ENCODE measurements at regions not wholly inside any gene's neighbourhood (a gene's known extent, or its start where the extent isn't known, plus 50 kb on each side); places are given as distances from the start of the nearest gene placed in this dataset.

DNA sequence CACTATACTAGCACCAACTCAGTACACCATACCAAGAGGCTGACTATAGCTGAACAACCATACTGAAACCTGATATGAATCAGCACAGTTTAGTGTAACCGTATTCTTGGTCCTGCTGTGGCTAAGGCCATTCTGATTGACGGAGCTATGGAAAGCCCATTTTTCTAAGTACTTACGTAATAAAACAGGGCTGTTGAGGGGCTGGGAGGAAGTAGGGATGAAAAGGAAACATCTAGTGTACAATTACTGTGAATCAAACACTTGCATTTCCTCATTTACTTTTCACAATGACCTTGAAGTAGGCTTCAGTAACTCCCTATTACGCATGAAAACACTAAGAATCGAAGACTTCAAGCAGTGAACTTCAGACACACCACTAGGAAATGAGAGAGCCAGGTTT, 198.2 kb downstream of the BTG1 start:
- H3K9me2 ChIP-seq (ENCODE audit: low read depth, low read length), result no peaks in the 10 kb centered on the region
- no peak overlapping the region for H3K4me2 ChIP-seq (ENCODE audit: low read length)
- H2AFZ ChIP-seq (ENCODE audit: low read length), result no peak overlapping the region
- H3K4me1 ChIP-seq (ENCODE audit: insufficient read depth, low read length, severe bottlenecking), result no peaks in the 10 kb centered on the region
- no peak overlapping the region for H3K4me3 ChIP-seq (ENCODE audit: low read depth, low read length, poor library complexity, severe bottlenecking)
- TF ChIP-seq EZH2 (IDR thresholded peaks at IDR 0.05; ENCODE audit: borderline replicate concordance, low read length) (no peak), CTCF (IDR thresholded peaks at IDR 0.05; ENCODE audit: low read length) (no peak)
- H3K36me3 ChIP-seq (ENCODE audit: insufficient read depth, low read length), result no peaks in the 10 kb centered on the region
- H3K27ac ChIP-seq (ENCODE audit: low read depth, low read length, poor library complexity, severe bottlenecking), result no peak overlapping the region
- H3F3A ChIP-seq (ENCODE audit: insufficient read depth, low read length), result no peaks in the 10 kb centered on the region
- H3K79me2 ChIP-seq (ENCODE audit: insufficient read depth, low read length), result no peaks in the 10 kb centered on the region
- no peaks in the 10 kb centered on the region for H4K20me1 ChIP-seq (ENCODE audit: insufficient read depth, low read length)
- no peaks in the 10 kb centered on the region for H3K9me3 ChIP-seq (ENCODE audit: low read length)
- H3K9ac ChIP-seq (ENCODE audit: low read length), result no peak overlapping the region
- no peaks in the 10 kb centered on the region for H3K27me3 ChIP-seq (ENCODE audit: insufficient read depth, low read length)

DNA sequence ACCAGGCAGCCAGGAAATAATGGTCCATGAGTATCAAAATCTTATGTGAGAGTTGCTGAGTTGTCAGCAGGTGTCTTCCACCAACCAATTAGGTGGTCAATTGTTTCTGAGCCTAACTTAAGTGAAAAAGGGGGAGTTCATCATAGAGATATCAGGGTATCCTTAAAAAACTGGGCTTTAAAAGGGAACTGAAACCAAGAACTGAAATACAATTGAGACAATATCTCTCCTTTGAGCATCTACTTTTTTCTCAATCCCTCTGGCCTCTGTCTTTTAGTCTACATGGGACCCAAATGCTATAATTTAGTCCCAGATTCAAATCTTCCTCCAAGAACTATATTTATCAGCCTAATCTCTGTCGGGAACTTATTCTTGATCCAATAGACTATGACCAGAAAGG, 201.0 kb downstream of the BTG1 start:
- no peak overlapping the region for H2AFZ ChIP-seq (ENCODE audit: low read length)
- H3K9me2 ChIP-seq (ENCODE audit: low read depth, low read length), result no peaks in the 10 kb centered on the region
- H3F3A ChIP-seq (ENCODE audit: insufficient read depth, low read length), result no peaks in the 10 kb centered on the region
- H3K4me1 ChIP-seq (ENCODE audit: insufficient read depth, low read length, severe bottlenecking), result no peaks in the 10 kb centered on the region
- no peaks in the 10 kb centered on the region for H3K9me3 ChIP-seq (ENCODE audit: low read length)
- no peak overlapping the region for H3K27ac ChIP-seq (ENCODE audit: low read depth, low read length, poor library complexity, severe bottlenecking)
- no peak for TF ChIP-seq EZH2 (IDR thresholded peaks at IDR 0.05; ENCODE audit: borderline replicate concordance, low read length)
- TF ChIP-seq CTCF (IDR thresholded peaks at IDR 0.05; ENCODE audit: low read length), result no peak
- H3K27me3 ChIP-seq (ENCODE audit: insufficient read depth, low read length), result no peaks in the 10 kb centered on the region
- H3K79me2 ChIP-seq (ENCODE audit: insufficient read depth, low read length), result no peaks in the 10 kb centered on the region
- H3K4me2 ChIP-seq (ENCODE audit: low read length), result no peak overlapping the region
- no peak overlapping the region for H3K9ac ChIP-seq (ENCODE audit: low read length)
- no peak overlapping the region for H3K4me3 ChIP-seq (ENCODE audit: low read depth, low read length, poor library complexity, severe bottlenecking)
- H3K36me3 ChIP-seq (ENCODE audit: insufficient read depth, low read length), result no peaks in the 10 kb centered on the region
- no peaks in the 10 kb centered on the region for H4K20me1 ChIP-seq (ENCODE audit: insufficient read depth, low read length)

DNA sequence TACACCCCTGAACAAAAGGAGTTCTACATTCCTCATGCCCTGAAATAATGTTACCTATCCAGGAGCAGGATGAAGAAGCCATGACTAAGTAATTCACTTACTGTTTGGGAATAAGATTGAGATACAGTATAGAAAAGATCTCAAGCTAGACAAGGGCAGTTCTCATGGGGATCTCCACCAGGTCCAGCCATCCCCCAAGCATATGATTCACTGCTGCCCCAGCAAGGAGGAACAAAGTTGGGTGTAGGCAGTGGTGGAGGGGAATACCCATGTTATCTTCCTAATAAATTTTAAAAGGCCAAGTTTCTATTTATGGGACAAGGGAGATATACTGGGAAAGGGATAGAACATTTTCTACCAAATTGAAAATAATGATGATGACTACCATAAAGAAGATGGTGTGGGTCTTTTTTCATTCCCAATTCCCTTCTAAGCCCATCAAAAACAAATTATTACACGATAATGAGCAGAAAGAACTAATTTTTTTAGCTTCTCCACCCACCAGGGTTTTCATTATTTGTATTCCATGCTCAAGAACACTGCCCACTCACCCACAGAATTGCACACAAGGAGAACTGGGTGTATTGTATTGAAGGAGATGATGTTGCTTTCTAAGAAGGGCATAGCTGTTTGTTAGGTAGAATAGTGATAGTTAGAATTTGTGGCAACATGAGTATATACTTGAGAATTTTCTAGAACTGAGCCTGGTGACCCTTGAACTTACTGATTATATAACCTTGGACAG, 204.6 kb downstream of the BTG1 start:
- no peaks in the 10 kb centered on the region for H3F3A ChIP-seq (ENCODE audit: insufficient read depth, low read length)
- TF ChIP-seq EZH2 (IDR thresholded peaks at IDR 0.05; ENCODE audit: borderline replicate concordance, low read length), result no peak
- TF ChIP-seq CTCF (IDR thresholded peaks at IDR 0.05; ENCODE audit: low read length), result no peak

More for the DNA sequence above, 204.6 kb downstream of the BTG1 start:
- Histone ChIP-seq H3K27me3 (ENCODE audit: insufficient read depth, low read length) (no peaks in the 10 kb centered on the region), H3K4me2 (ENCODE audit: low read length) (no peak overlapping the region), H3K9me3 (ENCODE audit: low read length) (no peaks in the 10 kb centered on the region), H3K79me2 (ENCODE audit: insufficient read depth, low read length) (no peaks in the 10 kb centered on the region), H3K4me3 (ENCODE audit: low read depth, low read length, poor library complexity, severe bottlenecking) (no peak overlapping the region), H3K4me1 (ENCODE audit: insufficient read depth, low read length, severe bottlenecking) (no peaks in the 10 kb centered on the region), H2AFZ (ENCODE audit: low read length) (no peak overlapping the region), H3K9ac (ENCODE audit: low read length) (no peak overlapping the region), H3K9me2 (ENCODE audit: low read depth, low read length) (no peaks in the 10 kb centered on the region), H4K20me1 (ENCODE audit: insufficient read depth, low read length) (no peaks in the 10 kb centered on the region), H3K36me3 (ENCODE audit: insufficient read depth, low read length) (no peaks in the 10 kb centered on the region), H3K27ac (ENCODE audit: low read depth, low read length, poor library complexity, severe bottlenecking) (no peak overlapping the region)
